ENCODE measurements at regions not wholly inside any gene's neighbourhood (a gene's known extent, or its start where the extent isn't known, plus 50 kb on each side); places are given as distances from the start of the nearest gene placed in this dataset.

GRCh38 chr7:4438723-4439245 lies 243.3 kb upstream of the FOXK1 start:
- H3K36me3 ChIP-seq (ENCODE audit: control insufficient read depth, insufficient read depth, low read length, severe bottlenecking) = no peaks in the 10 kb centered on the region
- H3K9me3 ChIP-seq (ENCODE audit: control insufficient read depth, low read length) = no peaks in the 10 kb centered on the region
- no peaks in the 10 kb centered on the region for H3K4me1 ChIP-seq (ENCODE audit: control insufficient read depth, insufficient read depth, low read length)
- H3K27me3 ChIP-seq (replicated peaks; ENCODE audit: control insufficient read depth, insufficient read depth, low read length) = no peaks in the 10 kb centered on the region
- H3K9ac ChIP-seq (ENCODE audit: low read length) = no peak overlapping the region
- H3K4me3 ChIP-seq (ENCODE audit: low read length) = no peak overlapping the region
- no peak for DNase-seq (ENCODE audit: low read depth)

- Histone ChIP-seq H3K4me3 (ENCODE audit: low read length) (no peak overlapping the region), H3K9me3 (ENCODE audit: control insufficient read depth, low read length) (no peaks in the 10 kb centered on the region)
- no peak for DNase-seq (ENCODE audit: low read depth)
Observed at GRCh38 chr7:4439444-4439843, 242.7 kb upstream of the FOXK1 start.

GRCh38 chr7:4444106-4444505 lies 238.0 kb upstream of the FOXK1 start:
- Histone ChIP-seq H3K4me3 (ENCODE audit: low read length) (no peak overlapping the region), H3K9ac (ENCODE audit: low read length) (no peak overlapping the region), H3K4me1 (ENCODE audit: control insufficient read depth, insufficient read depth, low read length) (no peaks in the 10 kb centered on the region), H3K36me3 (ENCODE audit: control insufficient read depth, insufficient read depth, low read length, severe bottlenecking) (no peaks in the 10 kb centered on the region), H3K9me3 (ENCODE audit: control insufficient read depth, low read length) (no peaks in the 10 kb centered on the region), H3K27me3 (replicated peaks; ENCODE audit: control insufficient read depth, insufficient read depth, low read length) (no peaks in the 10 kb centered on the region)
- no peak for DNase-seq (ENCODE audit: low read depth)

More at GRCh38 chr7:4439444-4439843, 242.7 kb upstream of the FOXK1 start:
- Histone ChIP-seq H3K36me3 (ENCODE audit: control insufficient read depth, insufficient read depth, low read length, severe bottlenecking) (no peaks in the 10 kb centered on the region), H3K9ac (ENCODE audit: low read length) (no peak overlapping the region), H3K27me3 (replicated peaks; ENCODE audit: control insufficient read depth, insufficient read depth, low read length) (no peaks in the 10 kb centered on the region), H3K4me1 (ENCODE audit: control insufficient read depth, insufficient read depth, low read length) (no peaks in the 10 kb centered on the region)

- Histone ChIP-seq H3K36me3 (ENCODE audit: control insufficient read depth, insufficient read depth, low read length, severe bottlenecking) (no peaks in the 10 kb centered on the region), H3K4me3 (ENCODE audit: low read length) (no peak overlapping the region), H3K9me3 (ENCODE audit: control insufficient read depth, low read length) (no peaks in the 10 kb centered on the region), H3K9ac (ENCODE audit: low read length) (no peak overlapping the region), H3K4me1 (ENCODE audit: control insufficient read depth, insufficient read depth, low read length) (no peaks in the 10 kb centered on the region), H3K27me3 (replicated peaks; ENCODE audit: control insufficient read depth, insufficient read depth, low read length) (no peaks in the 10 kb centered on the region)
- DNase-seq (ENCODE audit: low read depth) = no peak
Observed at GRCh38 chr7:4445777-4446176, 236.3 kb upstream of the FOXK1 start.

- H3K36me3 ChIP-seq (ENCODE audit: control insufficient read depth, insufficient read depth, low read length, severe bottlenecking) = no peaks in the 10 kb centered on the region
- no peaks in the 10 kb centered on the region for H3K9me3 ChIP-seq (ENCODE audit: control insufficient read depth, low read length)
- H3K27me3 ChIP-seq (replicated peaks; ENCODE audit: control insufficient read depth, insufficient read depth, low read length) = no peaks in the 10 kb centered on the region
- no peak for DNase-seq (ENCODE audit: low read depth)
- H3K4me1 ChIP-seq (ENCODE audit: control insufficient read depth, insufficient read depth, low read length) = no peaks in the 10 kb centered on the region
- H3K9ac ChIP-seq (ENCODE audit: low read length) = no peak overlapping the region
- H3K4me3 ChIP-seq (ENCODE audit: low read length) = no peak overlapping the region
Observed at GRCh38 chr7:4449263-4449662, 232.8 kb upstream of the FOXK1 start.

- no peaks in the 10 kb centered on the region for H3K27me3 ChIP-seq (replicated peaks; ENCODE audit: control insufficient read depth, insufficient read depth, low read length)
- no peak overlapping the region for H3K4me3 ChIP-seq (ENCODE audit: low read length)
- no peak for DNase-seq (ENCODE audit: low read depth)
- no peaks in the 10 kb centered on the region for H3K4me1 ChIP-seq (ENCODE audit: control insufficient read depth, insufficient read depth, low read length)
- no peaks in the 10 kb centered on the region for H3K36me3 ChIP-seq (ENCODE audit: control insufficient read depth, insufficient read depth, low read length, severe bottlenecking)
- H3K9ac ChIP-seq (ENCODE audit: low read length) = no peak overlapping the region
- H3K9me3 ChIP-seq (ENCODE audit: control insufficient read depth, low read length) = no peaks in the 10 kb centered on the region
Observed at GRCh38 chr7:4450483-4450882, 231.6 kb upstream of the FOXK1 start.

- no peaks in the 10 kb centered on the region for H3K36me3 ChIP-seq (ENCODE audit: control insufficient read depth, insufficient read depth, low read length, severe bottlenecking)
- H3K9ac ChIP-seq (ENCODE audit: low read length) = no peak overlapping the region
- no peak for DNase-seq (ENCODE audit: low read depth)
- peaks cover 3% of the 10 kb centered on the region for H3K4me1 ChIP-seq (ENCODE audit: control insufficient read depth, insufficient read depth, low read length)
- no peaks in the 10 kb centered on the region for H3K9me3 ChIP-seq (ENCODE audit: control insufficient read depth, low read length)
- no peaks in the 10 kb centered on the region for H3K27me3 ChIP-seq (replicated peaks; ENCODE audit: control insufficient read depth, insufficient read depth, low read length)
- H3K4me3 ChIP-seq (ENCODE audit: low read length) = no peak overlapping the region
Observed at GRCh38 chr7:4460597-4460996, 221.5 kb upstream of the FOXK1 start.

GRCh38 chr7:4461531-4461930 lies 220.6 kb upstream of the FOXK1 start:
- Histone ChIP-seq H3K36me3 (ENCODE audit: control insufficient read depth, insufficient read depth, low read length, severe bottlenecking) (no peaks in the 10 kb centered on the region), H3K9me3 (ENCODE audit: control insufficient read depth, low read length) (no peaks in the 10 kb centered on the region), H3K9ac (ENCODE audit: low read length) (no peak overlapping the region), H3K4me1 (ENCODE audit: control insufficient read depth, insufficient read depth, low read length) (peaks cover 3% of the 10 kb centered on the region), H3K4me3 (ENCODE audit: low read length) (no peak overlapping the region), H3K27me3 (replicated peaks; ENCODE audit: control insufficient read depth, insufficient read depth, low read length) (no peaks in the 10 kb centered on the region)
- DNase-seq (ENCODE audit: low read depth) = no peak

- H3K27me3 ChIP-seq (replicated peaks; ENCODE audit: control insufficient read depth, insufficient read depth, low read length) = no peaks in the 10 kb centered on the region
- H3K9ac ChIP-seq (ENCODE audit: low read length) = no peak overlapping the region
- no peaks in the 10 kb centered on the region for H3K4me1 ChIP-seq (ENCODE audit: control insufficient read depth, insufficient read depth, low read length)
- no peaks in the 10 kb centered on the region for H3K36me3 ChIP-seq (ENCODE audit: control insufficient read depth, insufficient read depth, low read length, severe bottlenecking)
- no peak for DNase-seq (ENCODE audit: low read depth)
- H3K4me3 ChIP-seq (ENCODE audit: low read length) = no peak overlapping the region
- no peaks in the 10 kb centered on the region for H3K9me3 ChIP-seq (ENCODE audit: control insufficient read depth, low read length)
Observed at GRCh38 chr7:4468320-4469102, 213.6 kb upstream of the FOXK1 start.

GRCh38 chr7:4470246-4470645 lies 211.8 kb upstream of the FOXK1 start:
- no peaks in the 10 kb centered on the region for H3K9me3 ChIP-seq (ENCODE audit: control insufficient read depth, low read length)
- no peak for DNase-seq (ENCODE audit: low read depth)
- no peaks in the 10 kb centered on the region for H3K27me3 ChIP-seq (replicated peaks; ENCODE audit: control insufficient read depth, insufficient read depth, low read length)
- H3K9ac ChIP-seq (ENCODE audit: low read length) = no peak overlapping the region
- no peaks in the 10 kb centered on the region for H3K36me3 ChIP-seq (ENCODE audit: control insufficient read depth, insufficient read depth, low read length, severe bottlenecking)
- no peak overlapping the region for H3K4me3 ChIP-seq (ENCODE audit: low read length)
- no peaks in the 10 kb centered on the region for H3K4me1 ChIP-seq (ENCODE audit: control insufficient read depth, insufficient read depth, low read length)

GRCh38 chr7:4472728-4473127 lies 209.4 kb upstream of the FOXK1 start:
- H3K4me1 ChIP-seq (ENCODE audit: control insufficient read depth, insufficient read depth, low read length) = no peaks in the 10 kb centered on the region
- H3K36me3 ChIP-seq (ENCODE audit: control insufficient read depth, insufficient read depth, low read length, severe bottlenecking) = no peaks in the 10 kb centered on the region
- no peaks in the 10 kb centered on the region for H3K27me3 ChIP-seq (replicated peaks; ENCODE audit: control insufficient read depth, insufficient read depth, low read length)
- H3K4me3 ChIP-seq (ENCODE audit: low read length) = no peak overlapping the region
- no peaks in the 10 kb centered on the region for H3K9me3 ChIP-seq (ENCODE audit: control insufficient read depth, low read length)
- DNase-seq (ENCODE audit: low read depth) = no peak
- H3K9ac ChIP-seq (ENCODE audit: low read length) = no peak overlapping the region
